GM13976 (cell line): ENCODE measurements at regions not wholly inside any gene's neighbourhood (a gene's known extent, or its start where the extent isn't known, plus 50 kb on each side); places are given as distances from the start of the nearest gene placed in this dataset.

Experiments used
- DNase-seq: peaks from one replicate; pipeline ENCODE4 v3.0.0; 2012; ENCODE audit warnings: low spot score
- in situ Hi-C: fragments of 300-500 bp; cut with MboI; formaldehyde crosslinking; loops from one replicate; pipeline ENCODE4 v1.12.0; 2022; ENCODE audit warnings: low sequenced_read_pairs, mixed read lengths, inconsistent platforms; ENCODE audit not compliant: unreplicated experiment
- TF ChIP-seq, protein P1 (sequence below): IDR thresholded peaks from 2 replicates; pipeline ENCODE4 v1.5.1; 2012; ENCODE audit warnings: borderline replicate concordance, mild to moderate bottlenecking; ENCODE audit not compliant: insufficient read depth; ENCODE audit errors: extremely low read depth, missing control alignments, control extremely low read depth

DNA sequence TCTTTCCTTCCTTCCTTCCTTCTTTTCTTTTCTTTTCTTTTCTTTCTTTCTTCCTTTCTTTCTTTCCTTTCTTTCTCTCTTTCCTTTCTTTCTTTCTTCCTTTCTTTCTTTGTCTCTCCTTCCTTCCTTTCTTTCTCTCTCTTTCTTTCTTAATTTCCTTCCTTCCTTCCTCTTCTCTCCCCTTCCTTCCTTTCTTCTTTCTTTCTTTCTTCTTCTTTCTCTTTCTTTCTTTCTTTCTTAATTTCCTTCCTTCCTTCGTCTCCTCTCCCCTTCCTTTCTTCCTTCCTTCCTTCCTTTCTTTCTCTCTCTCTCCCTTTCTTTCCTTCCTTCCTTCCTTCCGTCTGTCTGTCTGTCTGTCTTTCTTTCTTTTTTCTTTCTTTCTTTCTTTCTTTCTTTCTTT lies 1446.5 kb upstream of the GOT2 start:
- in situ Hi-C loops, result no loop called here
- no peak for DNase-seq
- TF ChIP-seq, protein P1, sequence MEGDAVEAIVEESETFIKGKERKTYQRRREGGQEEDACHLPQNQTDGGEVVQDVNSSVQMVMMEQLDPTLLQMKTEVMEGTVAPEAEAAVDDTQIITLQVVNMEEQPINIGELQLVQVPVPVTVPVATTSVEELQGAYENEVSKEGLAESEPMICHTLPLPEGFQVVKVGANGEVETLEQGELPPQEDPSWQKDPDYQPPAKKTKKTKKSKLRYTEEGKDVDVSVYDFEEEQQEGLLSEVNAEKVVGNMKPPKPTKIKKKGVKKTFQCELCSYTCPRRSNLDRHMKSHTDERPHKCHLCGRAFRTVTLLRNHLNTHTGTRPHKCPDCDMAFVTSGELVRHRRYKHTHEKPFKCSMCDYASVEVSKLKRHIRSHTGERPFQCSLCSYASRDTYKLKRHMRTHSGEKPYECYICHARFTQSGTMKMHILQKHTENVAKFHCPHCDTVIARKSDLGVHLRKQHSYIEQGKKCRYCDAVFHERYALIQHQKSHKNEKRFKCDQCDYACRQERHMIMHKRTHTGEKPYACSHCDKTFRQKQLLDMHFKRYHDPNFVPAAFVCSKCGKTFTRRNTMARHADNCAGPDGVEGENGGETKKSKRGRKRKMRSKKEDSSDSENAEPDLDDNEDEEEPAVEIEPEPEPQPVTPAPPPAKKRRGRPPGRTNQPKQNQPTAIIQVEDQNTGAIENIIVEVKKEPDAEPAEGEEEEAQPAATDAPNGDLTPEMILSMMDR, result no peak

DNA sequence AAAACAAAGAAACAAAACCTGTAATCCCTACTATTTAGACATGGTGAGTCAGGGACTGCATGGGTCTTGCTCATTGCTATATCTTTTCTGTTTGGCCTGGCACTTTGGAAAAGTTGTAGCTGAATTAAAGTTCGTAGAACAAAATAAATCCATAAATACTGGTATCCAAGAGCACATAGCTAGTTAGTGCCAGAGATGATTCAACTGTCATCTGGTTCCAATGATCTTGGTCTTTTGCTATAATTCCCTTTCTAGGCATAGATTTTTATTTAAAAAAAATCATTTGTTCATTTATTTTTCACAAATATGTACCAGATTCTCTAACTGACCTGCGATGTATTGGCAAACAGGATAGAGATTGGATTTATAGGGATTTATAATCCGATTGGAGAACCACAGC lies 1436.1 kb upstream of the GOT2 start:
- no peak for DNase-seq
- in situ Hi-C loops, result no loop called here
- TF ChIP-seq, protein P1, result no peak

DNA sequence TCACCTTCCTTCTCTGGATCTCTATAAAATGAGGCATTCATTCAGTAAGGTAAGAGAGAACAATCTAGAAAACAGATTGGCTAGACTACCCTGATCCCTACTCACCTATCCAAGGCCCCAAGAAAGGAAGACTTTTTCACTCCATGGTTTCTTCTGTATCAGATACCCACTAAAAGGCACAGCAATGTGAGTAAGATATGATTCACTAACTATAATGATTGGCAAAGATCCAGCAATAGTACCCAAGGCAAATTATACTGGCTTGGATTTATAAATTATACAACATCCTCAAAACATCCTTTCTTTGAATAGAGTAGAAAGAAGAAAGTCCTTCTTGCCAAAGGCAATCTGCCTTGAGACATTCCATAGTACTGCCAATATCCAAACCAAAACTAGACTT lies 1432.0 kb upstream of the GOT2 start:
- DNase-seq, result no peak
- in situ Hi-C loops, result no loop called here
- TF ChIP-seq, protein P1, result no peak

DNA sequence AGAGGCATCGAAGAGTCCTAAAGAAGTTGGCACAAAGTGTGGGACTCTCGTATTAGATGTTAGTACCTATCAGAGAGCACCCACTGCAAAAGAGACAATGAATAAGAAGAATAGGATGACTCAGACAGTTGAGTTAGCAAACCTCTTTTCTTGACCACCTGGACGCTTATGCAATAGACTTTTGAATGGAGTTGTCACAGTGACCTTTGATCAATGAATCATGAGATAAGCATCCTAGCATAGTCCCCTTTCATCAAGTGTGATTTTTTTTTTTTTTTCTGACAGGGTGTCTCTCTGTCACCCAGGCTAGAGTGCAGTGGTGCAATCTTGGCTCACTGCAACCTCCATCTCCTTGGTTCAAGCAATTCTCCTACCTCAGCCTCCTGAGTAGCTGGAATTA lies 1417.9 kb upstream of the GOT2 start:
- TF ChIP-seq, protein P1, result no peak
- no peak for DNase-seq
- in situ Hi-C loops, result no loop called here

DNA sequence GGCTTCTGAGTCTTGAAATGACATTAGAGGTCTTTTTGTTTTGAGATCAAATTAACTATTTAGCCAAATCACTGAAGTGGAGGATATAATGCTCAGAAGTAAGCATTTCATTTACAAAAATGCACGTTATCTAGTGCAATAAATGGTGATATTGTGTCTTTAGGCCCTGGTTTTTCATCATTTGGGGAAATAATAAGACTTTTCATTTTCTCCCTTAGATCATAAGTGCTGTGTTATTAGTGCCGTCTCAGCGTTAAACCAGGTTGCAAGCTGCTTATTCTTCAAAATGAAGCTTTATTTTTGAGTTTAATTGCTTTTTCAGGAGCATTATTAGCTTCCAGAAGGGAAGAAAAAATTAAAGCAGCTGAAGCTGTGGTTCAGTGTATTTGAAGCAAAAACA lies 1416.8 kb upstream of the GOT2 start:
- in situ Hi-C loops, result no loop called here
- DNase-seq, result no peak
- TF ChIP-seq, protein P1, result no peak

DNA sequence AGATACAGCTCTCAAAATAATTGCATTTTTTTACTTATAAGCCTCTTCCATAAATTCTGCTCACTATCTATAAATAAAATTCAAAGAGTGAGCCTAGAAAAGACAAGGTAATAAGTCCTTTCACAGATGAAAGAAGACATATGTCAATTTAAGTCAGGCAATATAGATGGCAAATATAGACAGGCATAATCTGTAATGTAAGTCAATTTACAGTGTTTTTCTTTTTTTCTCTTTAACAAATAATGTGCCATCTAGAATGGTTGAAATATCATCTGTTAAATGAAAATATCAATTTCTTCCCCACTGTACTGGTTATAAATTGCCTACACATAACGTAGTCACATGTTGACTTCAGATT lies 1409.2 kb upstream of the GOT2 start:
- in situ Hi-C loops, result no loop called here
- TF ChIP-seq, protein P1, result no peak
- no peak for DNase-seq
